Kidney epithelial cell (primary cell): ENCODE measurements at regions not wholly inside any gene's neighbourhood (a gene's known extent, or its start where the extent isn't known, plus 50 kb on each side); places are given as distances from the start of the nearest gene placed in this dataset.
"Not testable (repeated sequence)": the region's sequence is repeated elsewhere in the genome, so short reads cannot be mapped to it uniquely, and the experiment has no call there.

ENCODE experiments used
- DNase-seq: peaks from one replicate; pipeline ENCODE4 v3.0.0-alpha.2; 2010; ENCODE audit warnings: low read depth
- H3K27me3 ChIP-seq: 2 replicates; pipeline ENCODE4 v1.6.0; 2011; ENCODE audit warnings: low read length; ENCODE audit not compliant: control insufficient read depth, insufficient read depth
- H3K36me3 ChIP-seq: 2 replicates; pipeline ENCODE4 v1.5.1; 2011; ENCODE audit warnings: low read length; ENCODE audit not compliant: control insufficient read depth, insufficient read depth
- H3K4me3 ChIP-seq: 2 replicates; pipeline ENCODE4 v1.5.1; 2011; ENCODE audit warnings: low read depth, mild to moderate bottlenecking, control low read depth, low read length
- CTCF ChIP-seq: IDR thresholded peaks from 2 replicates; pipeline ENCODE4 v1.5.1; 2011; ENCODE audit warnings: mild to moderate bottlenecking, moderate library complexity, low read length, control low read depth, inconsistent platforms; ENCODE audit not compliant: insufficient read depth, poor library complexity, severe bottlenecking

DNA sequence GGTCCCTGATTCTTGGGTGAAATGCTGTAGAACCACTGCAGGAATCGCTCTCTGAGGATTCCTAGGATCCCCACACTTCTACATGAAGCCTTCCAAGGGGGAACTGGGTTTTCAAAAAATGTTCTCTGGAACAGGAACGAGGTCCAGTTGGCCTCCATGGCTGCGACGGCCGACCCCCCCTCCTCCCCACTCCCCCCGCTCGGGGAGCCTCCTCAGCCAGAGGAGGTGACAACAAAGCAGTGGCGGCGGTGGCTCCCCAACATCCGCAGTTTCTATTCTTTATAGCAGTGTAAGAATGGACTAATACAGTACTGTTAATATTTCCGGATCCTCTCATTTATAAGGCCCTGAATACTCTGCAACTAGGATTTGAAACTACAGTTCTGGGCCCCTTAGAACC is 84.0 kb upstream of the PLAAT1 start:
- Histone ChIP-seq H3K4me3 (no peak overlapping the region), H3K27me3 (no peaks in the 10 kb centered on the region), H3K36me3 (no peaks in the 10 kb centered on the region)
- DNase-seq, result no peak
- no peak for TF ChIP-seq CTCF

- TF ChIP-seq CTCF, result no peak
- no peak overlapping the region for H3K4me3 ChIP-seq
- no peak for DNase-seq
- H3K27me3 ChIP-seq, result no peaks in the 10 kb centered on the region
- no peaks in the 10 kb centered on the region for H3K36me3 ChIP-seq
Observed at GRCh38 chr3:193165431-193166120, 75.4 kb upstream of the PLAAT1 start.

DNA sequence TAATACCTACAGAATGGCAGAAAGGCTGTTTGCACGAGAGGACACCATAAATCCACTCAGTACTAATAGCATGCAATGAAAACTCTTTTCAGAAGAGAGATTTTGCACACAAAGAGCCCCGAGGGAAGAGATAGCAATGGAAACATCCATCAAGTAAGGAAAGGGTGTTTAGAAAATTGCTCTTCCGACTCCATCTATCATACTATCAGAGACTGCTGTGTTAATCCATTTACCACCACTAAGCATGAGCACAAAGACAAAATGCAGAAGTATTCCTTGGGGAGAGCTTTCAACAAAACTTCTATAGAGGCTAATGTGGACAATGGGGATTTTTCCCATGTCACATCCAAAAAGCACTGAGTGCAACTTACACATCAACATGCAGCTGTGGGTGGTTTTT is 72.1 kb upstream of the PLAAT1 start:
- Histone ChIP-seq H3K4me3 (no peak overlapping the region), H3K36me3 (no peaks in the 10 kb centered on the region), H3K27me3 (no peaks in the 10 kb centered on the region)
- no peak for DNase-seq
- TF ChIP-seq CTCF, result no peak

GRCh38 chr3:193174140-193174539 is 66.9 kb upstream of the PLAAT1 start:
- no peak for TF ChIP-seq CTCF
- Histone ChIP-seq H3K27me3 (no peaks in the 10 kb centered on the region), H3K4me3 (no peak overlapping the region), H3K36me3 (no peaks in the 10 kb centered on the region)
- no peak for DNase-seq

DNA sequence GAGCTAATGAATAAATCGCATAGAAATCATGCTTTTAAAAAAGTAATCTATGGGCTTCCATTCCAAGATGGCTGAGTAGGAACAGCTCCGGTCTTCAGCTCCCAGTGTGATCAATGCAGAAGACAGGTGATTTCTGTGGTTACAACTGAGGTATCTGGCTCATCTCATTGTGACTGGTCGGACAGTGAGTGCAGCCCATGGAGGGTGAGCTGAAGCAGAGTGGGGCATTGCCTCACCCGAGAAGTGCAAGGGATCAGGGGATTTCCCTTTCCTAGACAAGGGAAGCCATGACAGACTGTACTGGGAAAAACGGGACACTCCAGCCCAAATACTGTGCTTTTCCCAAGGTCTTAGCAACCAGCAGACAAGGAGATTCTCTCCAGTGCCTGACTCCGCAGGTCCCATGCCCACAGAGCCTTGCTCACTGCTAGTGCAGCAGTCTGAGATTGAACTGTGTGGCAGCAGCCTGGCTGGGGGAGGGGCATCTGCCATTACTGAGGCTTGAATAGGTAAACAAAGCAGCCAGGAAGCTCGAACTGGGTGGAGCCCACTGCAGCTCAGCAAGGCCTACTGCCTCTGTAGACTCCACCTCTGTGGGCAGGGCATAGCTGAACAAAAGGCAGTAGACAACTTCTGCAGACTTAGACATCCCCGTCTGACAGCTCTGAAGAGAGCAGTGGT is 61.5 kb upstream of the PLAAT1 start:
- not testable (repeated sequence) for H3K4me3 ChIP-seq, DNase-seq, H3K27me3 ChIP-seq, H3K36me3 ChIP-seq

GRCh38 chr3:193187070-193187722 is 53.8 kb upstream of the PLAAT1 start:
- no peaks in the 10 kb centered on the region for H3K36me3 ChIP-seq
- H3K27me3 ChIP-seq, result no peaks in the 10 kb centered on the region
- TF ChIP-seq CTCF, result no peak
- no peak overlapping the region for H3K4me3 ChIP-seq
- no peak for DNase-seq
